ENCODE measurements at regions not wholly inside any gene's neighbourhood (a gene's known extent, or its start where the extent isn't known, plus 50 kb on each side); places are given as distances from the start of the nearest gene placed in this dataset.

DNA sequence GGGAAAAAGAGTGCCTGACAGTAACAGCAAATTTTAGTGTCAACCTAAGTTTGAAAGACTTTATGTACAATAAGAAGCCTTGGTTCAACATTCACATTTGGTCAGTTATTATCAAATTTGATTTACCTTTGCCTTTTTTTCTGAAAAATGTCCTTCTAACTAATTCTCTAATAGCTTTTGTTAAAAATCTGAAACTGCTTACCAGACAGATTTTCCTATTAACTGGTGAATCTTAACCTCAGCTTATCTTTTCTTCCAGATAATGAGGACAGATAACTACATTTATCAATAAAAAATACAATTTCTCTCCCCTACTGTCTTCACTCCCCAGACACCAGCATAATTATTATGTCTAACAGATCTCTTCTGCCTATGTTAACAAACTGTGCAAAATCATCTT is 988.5 kb downstream of the CDH18 start:
- TF ChIP-seq POLR2A (IDR thresholded peaks at IDR 0.05; ENCODE audit: control extremely low read depth in 1 of 2, low read depth in 2 of 2, low read length in 2 of 2) (no peak), CEBPB (IDR thresholded peaks at IDR 0.05; ENCODE audit: low read depth, low read length) (no peak), EZH2 (IDR thresholded peaks at IDR 0.05; ENCODE audit: low read depth, low read length, severe bottlenecking) (no peak), HDAC2 (IDR thresholded peaks at IDR 0.05; ENCODE audit: borderline replicate concordance in 1 of 2, low read depth in 2 of 2, low read length in 2 of 2) (no peak), TAF1 (IDR thresholded peaks at IDR 0.05; ENCODE audit: low read depth, low read length) (no peak), POLR2AphosphoS5 (IDR thresholded peaks at IDR 0.05; ENCODE audit: low read depth, low read length) (no peak), EGR1 (IDR thresholded peaks at IDR 0.05; ENCODE audit: borderline replicate concordance, low read depth, low read length) (no peak), YY1 (IDR thresholded peaks at IDR 0.05; ENCODE audit: low read depth, low read length) (no peak), ZNF274 (IDR thresholded peaks at IDR 0.05; ENCODE audit: borderline replicate concordance, extremely low read depth, low read length) (no peak)
- TF ChIP-seq, protein P1, sequence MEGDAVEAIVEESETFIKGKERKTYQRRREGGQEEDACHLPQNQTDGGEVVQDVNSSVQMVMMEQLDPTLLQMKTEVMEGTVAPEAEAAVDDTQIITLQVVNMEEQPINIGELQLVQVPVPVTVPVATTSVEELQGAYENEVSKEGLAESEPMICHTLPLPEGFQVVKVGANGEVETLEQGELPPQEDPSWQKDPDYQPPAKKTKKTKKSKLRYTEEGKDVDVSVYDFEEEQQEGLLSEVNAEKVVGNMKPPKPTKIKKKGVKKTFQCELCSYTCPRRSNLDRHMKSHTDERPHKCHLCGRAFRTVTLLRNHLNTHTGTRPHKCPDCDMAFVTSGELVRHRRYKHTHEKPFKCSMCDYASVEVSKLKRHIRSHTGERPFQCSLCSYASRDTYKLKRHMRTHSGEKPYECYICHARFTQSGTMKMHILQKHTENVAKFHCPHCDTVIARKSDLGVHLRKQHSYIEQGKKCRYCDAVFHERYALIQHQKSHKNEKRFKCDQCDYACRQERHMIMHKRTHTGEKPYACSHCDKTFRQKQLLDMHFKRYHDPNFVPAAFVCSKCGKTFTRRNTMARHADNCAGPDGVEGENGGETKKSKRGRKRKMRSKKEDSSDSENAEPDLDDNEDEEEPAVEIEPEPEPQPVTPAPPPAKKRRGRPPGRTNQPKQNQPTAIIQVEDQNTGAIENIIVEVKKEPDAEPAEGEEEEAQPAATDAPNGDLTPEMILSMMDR (IDR thresholded peaks at IDR 0.05; ENCODE audit: control extremely low read depth in 1 of 3, insufficient read depth in 1 of 3, low read depth in 1 of 3, low read length in 3 of 3) = no peak

Data from H1 (cell line).